Parathyroid adenoma (tissue), 2 donors: ENCODE measurements at regions not wholly inside any gene's neighbourhood (a gene's known extent, or its start where the extent isn't known, plus 50 kb on each side); places are given as distances from the start of the nearest gene placed in this dataset.

ENCODE experiments used
- H2AFZ ChIP-seq: fragments of 300-600 bp; sonication (generic); one replicate; pipeline ENCODE4 v1.7.0; 2017; ENCODE audit warnings: antibody characterized with exemption, mild to moderate bottlenecking
- H3K27ac ChIP-seq: fragments of 300-600 bp; sonication (generic); one replicate; pipeline ENCODE4 v1.7.0; 2017
- H3K27me3 ChIP-seq: fragments of 300-600 bp; sonication (generic); one replicate; pipeline ENCODE4 v1.7.0; 2017; ENCODE audit warnings: low read length; ENCODE audit not compliant: control insufficient read depth, insufficient read depth
- H3K36me3 ChIP-seq: fragments of 300-600 bp; sonication (generic); one replicate; pipeline ENCODE4 v1.7.0; 2017; ENCODE audit warnings: low read length; ENCODE audit not compliant: control insufficient read depth, insufficient read depth
- H3K4me1 ChIP-seq: fragments of 300-600 bp; sonication (generic); one replicate; pipeline ENCODE4 v1.7.0; 2017; ENCODE audit warnings: control low read depth
- H3K4me2 ChIP-seq: fragments of 300-600 bp; sonication (generic); one replicate; pipeline ENCODE4 v1.7.0; 2017; ENCODE audit warnings: low read length
- H3K4me3 ChIP-seq: fragments of 300-600 bp; sonication (generic); one replicate; pipeline ENCODE4 v1.7.0; 2017; ENCODE audit warnings: low read depth, low read length
- H3K79me2 ChIP-seq: fragments of 300-600 bp; sonication (generic); one replicate; pipeline ENCODE4 v1.7.0; 2017; ENCODE audit warnings: control low read depth
- H3K9ac ChIP-seq: fragments of 300-600 bp; sonication (generic); one replicate; pipeline ENCODE4 v1.7.0; 2017; ENCODE audit warnings: mild to moderate bottlenecking
- H3K9me3 ChIP-seq: fragments of 300-600 bp; sonication (generic); one replicate; pipeline ENCODE4 v1.7.0; 2017; ENCODE audit warnings: low read length; ENCODE audit not compliant: control insufficient read depth
- CTCF ChIP-seq: fragments of 300-600 bp; sonication (generic); IDR thresholded peaks from one replicate; pipeline ENCODE4 v1.7.0; 2017; ENCODE audit warnings: antibody characterized with exemption, mild to moderate bottlenecking
- donor health status: primary hyperparathyroidism.

DNA sequence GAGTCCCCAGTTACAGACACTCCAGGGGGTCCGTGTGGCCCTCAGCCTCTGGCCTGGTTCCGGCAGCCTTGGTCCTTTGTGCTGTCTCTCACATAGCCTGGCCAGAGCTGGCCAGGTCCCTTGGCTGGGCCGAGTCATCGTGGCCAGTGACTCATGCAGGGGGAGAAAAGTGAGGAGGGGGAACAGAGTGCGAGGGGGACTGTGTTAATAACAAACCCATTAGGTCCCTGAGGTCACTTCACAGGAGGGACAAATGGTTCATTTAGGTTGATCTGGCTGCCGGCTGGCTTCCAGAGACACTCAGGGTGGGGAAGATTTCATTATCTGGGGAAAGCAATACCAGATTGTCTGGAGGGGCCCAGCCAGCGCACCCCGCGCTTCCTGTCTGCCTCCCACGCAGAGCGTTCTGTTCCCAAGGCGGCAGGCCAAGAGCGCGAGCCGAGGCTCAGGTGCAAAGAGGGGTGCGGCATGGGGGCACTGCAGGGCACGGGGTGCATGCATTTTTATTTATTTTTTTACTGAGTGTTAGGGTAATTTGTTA lies 223.1 kb downstream of the SEC14L1 start:
- Histone ChIP-seq H3K4me3 (no peak overlapping the region), H2AFZ (no peak overlapping the region), H3K27me3 (no peaks in the 10 kb centered on the region), H3K4me2 (no peak overlapping the region), H3K4me1 (peaks cover 15% of the 10 kb centered on the region), H3K9ac (no peak overlapping the region), H3K27ac (no peak overlapping the region), H3K79me2 (peaks cover 75% of the 10 kb centered on the region), H3K9me3 (no peaks in the 10 kb centered on the region), H3K36me3 (no peaks in the 10 kb centered on the region)
- no peak for TF ChIP-seq CTCF

DNA sequence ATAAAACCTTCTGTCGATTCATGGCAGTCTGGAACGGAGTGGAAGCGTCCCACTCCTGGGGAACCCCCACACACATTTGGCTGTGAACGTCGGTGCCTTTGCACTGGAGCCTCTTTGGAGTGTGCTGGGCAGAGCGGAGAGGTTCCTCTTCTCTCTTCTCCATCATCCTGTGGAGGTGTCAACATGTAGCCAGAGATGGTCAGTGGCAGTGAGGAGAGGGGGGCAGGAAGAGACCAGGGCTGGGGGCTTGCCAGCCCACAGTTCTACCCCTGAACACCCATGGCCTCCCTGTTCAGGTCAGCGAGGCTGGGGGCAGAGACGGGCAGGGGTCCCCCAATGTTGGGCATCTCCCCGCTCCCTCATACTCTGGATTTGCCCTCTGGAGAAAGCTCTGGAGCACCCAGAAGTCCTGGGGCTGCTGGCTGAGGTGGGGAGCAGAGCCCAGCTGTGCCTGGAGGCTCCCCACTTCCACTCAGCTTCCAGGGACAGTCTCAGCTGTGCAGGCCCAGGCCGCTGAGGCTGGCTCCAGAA lies 223.7 kb downstream of the SEC14L1 start:
- Histone ChIP-seq H3K27ac (no peak overlapping the region), H3K36me3 (no peaks in the 10 kb centered on the region), H3K9ac (no peak overlapping the region), H2AFZ (no peak overlapping the region), H3K27me3 (no peaks in the 10 kb centered on the region), H3K4me3 (no peak overlapping the region), H3K79me2 (peaks cover 75% of the 10 kb centered on the region), H3K4me2 (no peak overlapping the region), H3K9me3 (no peaks in the 10 kb centered on the region), H3K4me1 (peaks cover 15% of the 10 kb centered on the region)
- TF ChIP-seq CTCF, result no peak

GRCh38 chr17:77364941-77365583 lies 224.3 kb downstream of the SEC14L1 start:
- Histone ChIP-seq H2AFZ (no peak overlapping the region), H3K9ac (no peak overlapping the region), H3K4me2 (no peak overlapping the region), H3K27ac (peak overlapping the region; percentile 13), H3K4me3 (no peak overlapping the region), H3K79me2 (peaks cover 74% of the 10 kb centered on the region), H3K27me3 (no peaks in the 10 kb centered on the region), H3K9me3 (no peaks in the 10 kb centered on the region), H3K36me3 (no peaks in the 10 kb centered on the region), H3K4me1 (peaks cover 17% of the 10 kb centered on the region)
- TF ChIP-seq CTCF, result no peak

- Histone ChIP-seq H3K9ac (no peak overlapping the region), H3K4me2 (no peak overlapping the region), H3K27me3 (no peaks in the 10 kb centered on the region)
Measured at GRCh38 chr17:77365584-77366186, 224.9 kb downstream of the SEC14L1 start.

More at GRCh38 chr17:77365584-77366186, 224.9 kb downstream of the SEC14L1 start:
- Histone ChIP-seq H3K79me2 (peaks cover 78% of the 10 kb centered on the region), H2AFZ (no peak overlapping the region), H3K27ac (peak overlapping the region; percentile 13), H3K9me3 (no peaks in the 10 kb centered on the region), H3K36me3 (no peaks in the 10 kb centered on the region), H3K4me1 (peaks cover 17% of the 10 kb centered on the region), H3K4me3 (no peak overlapping the region)
- TF ChIP-seq CTCF, result no peak
